OCI-LY7 (cell line): ENCODE measurements at regions not wholly inside any gene's neighbourhood (a gene's known extent, or its start where the extent isn't known, plus 50 kb on each side); places are given as distances from the start of the nearest gene placed in this dataset.

Experiments used
- EZH2phosphoT487 ChIP-seq: fragments of 200-600 bp; sonication (generic); IDR thresholded peaks from 2 replicates; pipeline ENCODE4 v1.6.1; 2018; ENCODE audit warnings: low read depth, borderline replicate concordance, mild to moderate bottlenecking, mixed run types, antibody characterized with exemption, low read length, moderate library complexity, mixed read lengths
- TF ChIP-seq, protein P1 (sequence below): fragments of 200-600 bp; sonication (generic); conservative IDR thresholded peaks from 2 replicates; pipeline ENCODE4 v1.5.1; 2014; ENCODE audit warnings: mild to moderate bottlenecking, antibody characterized with exemption, low read length, moderate library complexity, mixed read lengths

DNA sequence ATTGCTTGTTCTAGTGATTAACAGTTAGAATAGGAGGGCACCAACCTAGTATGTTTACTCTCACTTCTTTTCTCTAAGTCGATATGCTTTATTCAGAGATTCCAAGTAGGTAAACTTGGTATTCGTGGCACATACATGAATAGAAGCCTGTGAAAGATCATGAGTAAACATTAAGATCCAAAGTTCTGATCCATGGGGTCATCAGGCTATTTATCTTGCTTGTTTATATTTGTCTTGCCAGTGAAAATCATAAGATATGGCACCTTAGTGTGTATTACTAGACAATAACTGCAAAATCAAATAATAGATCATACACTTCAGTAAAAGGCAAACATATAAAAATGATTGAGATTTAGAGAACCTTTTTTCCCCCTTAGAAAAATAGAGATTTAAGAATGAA, 56.5 kb upstream of the LHFPL3 start:
- TF ChIP-seq, protein P1, sequence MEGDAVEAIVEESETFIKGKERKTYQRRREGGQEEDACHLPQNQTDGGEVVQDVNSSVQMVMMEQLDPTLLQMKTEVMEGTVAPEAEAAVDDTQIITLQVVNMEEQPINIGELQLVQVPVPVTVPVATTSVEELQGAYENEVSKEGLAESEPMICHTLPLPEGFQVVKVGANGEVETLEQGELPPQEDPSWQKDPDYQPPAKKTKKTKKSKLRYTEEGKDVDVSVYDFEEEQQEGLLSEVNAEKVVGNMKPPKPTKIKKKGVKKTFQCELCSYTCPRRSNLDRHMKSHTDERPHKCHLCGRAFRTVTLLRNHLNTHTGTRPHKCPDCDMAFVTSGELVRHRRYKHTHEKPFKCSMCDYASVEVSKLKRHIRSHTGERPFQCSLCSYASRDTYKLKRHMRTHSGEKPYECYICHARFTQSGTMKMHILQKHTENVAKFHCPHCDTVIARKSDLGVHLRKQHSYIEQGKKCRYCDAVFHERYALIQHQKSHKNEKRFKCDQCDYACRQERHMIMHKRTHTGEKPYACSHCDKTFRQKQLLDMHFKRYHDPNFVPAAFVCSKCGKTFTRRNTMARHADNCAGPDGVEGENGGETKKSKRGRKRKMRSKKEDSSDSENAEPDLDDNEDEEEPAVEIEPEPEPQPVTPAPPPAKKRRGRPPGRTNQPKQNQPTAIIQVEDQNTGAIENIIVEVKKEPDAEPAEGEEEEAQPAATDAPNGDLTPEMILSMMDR = no peak
- TF ChIP-seq EZH2phosphoT487 = no peak
